Natural killer cell (primary cell): ENCODE measurements at regions not wholly inside any gene's neighbourhood (a gene's known extent, or its start where the extent isn't known, plus 50 kb on each side); places are given as distances from the start of the nearest gene placed in this dataset.

Experiments
- ATAC-seq, 3 donors: fragments of 150-1000 bp in 2 of 3; fragments of 200-7000 bp in 1 of 3; cut with Tn5 transposase; 1 replicate in 1 of 3; 2 replicates in 2 of 3; pipeline ENCODE4 v1.10.0; 2021; ENCODE audit warnings: mild to moderate bottlenecking in 2 of 3, moderate library complexity in 2 of 3
- DNase-seq, 2 donors: peaks; one replicate each; pipeline versions ENCODE4 v3.0.0 to v3.0.0-alpha.2; 2013 to 2021; ENCODE audit warnings: mixed read lengths in 1 of 2
- H3K27ac ChIP-seq: one replicate; pipeline ENCODE4 v1.5.1; 2013; ENCODE audit warnings: mild to moderate bottlenecking, low read length
- H3K27me3 ChIP-seq: one replicate; pipeline ENCODE4 v1.6.1; 2013; ENCODE audit warnings: low read length; ENCODE audit not compliant: control insufficient read depth, insufficient read depth
- H3K36me3 ChIP-seq: one replicate; pipeline ENCODE4 v1.6.1; 2013; ENCODE audit warnings: low read length; ENCODE audit not compliant: control insufficient read depth, insufficient read depth
- H3K4me1 ChIP-seq: one replicate; pipeline ENCODE4 v1.6.1; 2013; ENCODE audit warnings: low read length; ENCODE audit not compliant: control insufficient read depth, insufficient read depth
- H3K4me3 ChIP-seq: one replicate; pipeline ENCODE4 v1.5.1; 2013; ENCODE audit warnings: low read length
- H3K9me3 ChIP-seq: one replicate; pipeline ENCODE4 v1.6.1; 2013; ENCODE audit warnings: low read length; ENCODE audit not compliant: control insufficient read depth, insufficient read depth
- H3K27ac Mint-ChIP-seq, 2 donors: one replicate each; pipeline ENCODE4 v1.8.0; 2022; ENCODE audit warnings: mild to moderate bottlenecking in 2 of 2, mixed read lengths in 2 of 2, moderate library complexity in 1 of 2
- H3K27me3 Mint-ChIP-seq, 2 donors: one replicate each; pipeline ENCODE4 v1.8.0; 2022; ENCODE audit warnings: low read depth in 2 of 2, mixed read lengths in 2 of 2
- H3K36me3 Mint-ChIP-seq: one replicate; pipeline ENCODE4 v1.8.0; 2022; ENCODE audit warnings: mixed read lengths
- H3K4me1 Mint-ChIP-seq, 2 donors: one replicate each; pipeline ENCODE4 v1.8.0; 2022; ENCODE audit warnings: mixed read lengths in 2 of 2
- H3K4me3 Mint-ChIP-seq: one replicate; pipeline ENCODE4 v1.8.0; 2022; ENCODE audit warnings: mild to moderate bottlenecking, moderate library complexity, mixed read lengths
- H3K9me3 Mint-ChIP-seq, 2 donors: one replicate each; pipeline ENCODE4 v1.8.0; 2022; ENCODE audit warnings: mixed read lengths in 2 of 2
- CTCF ChIP-seq: fragments of 200-600 bp; IDR thresholded peaks from one replicate; pipeline ENCODE4 v1.8.0; 2022; ENCODE audit warnings: antibody characterized with exemption
- WGBS: methylation state at CpG from one replicate; pipeline ENCODE4 v1.1.7; 2013; ENCODE audit warnings: missing lambda C conversion rate; ENCODE audit not compliant: insufficient coverage; 5-methylcytosine and 5-hydroxymethylcytosine counted together
- intact Hi-C: fragments of 100-400 bp; cut with micrococcal nuclease; formaldehyde crosslinking; loops from one replicate; pipeline ENCODE4 v1.14.2; 2022

GRCh38 chr3:35012214-35012613 is 627.1 kb upstream of the ARPP21 start:
- Mint-ChIP-seq H3K36me3 (no peaks in the 10 kb centered on the region), H3K4me3 (no peak overlapping the region), H3K4me1 (no peaks in the 10 kb centered on the region), H3K9me3 (peaks cover 13 to 16% of the 10 kb centered on the region in 2 donors), H3K27me3 (no peaks in the 10 kb centered on the region), H3K27ac (no peak overlapping the region)
- ATAC-seq = no peak
- Histone ChIP-seq H3K27ac (no peak overlapping the region), H3K4me1 (no peaks in the 10 kb centered on the region), H3K9me3 (no peaks in the 10 kb centered on the region), H3K27me3 (no peaks in the 10 kb centered on the region), H3K36me3 (no peaks in the 10 kb centered on the region), H3K4me3 (no peak overlapping the region)
- intact Hi-C loops = no loop called here
- 55% methylated on average over 1 of the region's 1 CpG for WGBS
- DNase-seq = no peak
- no peak for TF ChIP-seq CTCF

GRCh38 chr3:35028157-35028556 is 611.2 kb upstream of the ARPP21 start:
- H3K9me3 ChIP-seq = peaks cover 14% of the 10 kb centered on the region
- H3K9me3 Mint-ChIP-seq = peaks cover 11 to 30% of the 10 kb centered on the region in 2 donors
- H3K4me1 Mint-ChIP-seq = no peaks in the 10 kb centered on the region
- WGBS = 95% methylated on average over 2 of the region's 2 CpGs
- no peak for ATAC-seq
- no peak for TF ChIP-seq CTCF
- no peak overlapping the region for H3K27ac Mint-ChIP-seq
- no peak overlapping the region for H3K4me3 Mint-ChIP-seq
- H3K36me3 ChIP-seq = no peaks in the 10 kb centered on the region
- no peak for DNase-seq
- no peaks in the 10 kb centered on the region for H3K36me3 Mint-ChIP-seq
- H3K27me3 Mint-ChIP-seq = no peaks in the 10 kb centered on the region
- H3K4me1 ChIP-seq = no peaks in the 10 kb centered on the region
- H3K27me3 ChIP-seq = no peaks in the 10 kb centered on the region
- H3K27ac ChIP-seq = no peak overlapping the region
- H3K4me3 ChIP-seq = no peak overlapping the region
- intact Hi-C loops = no loop called here

GRCh38 chr3:35042210-35042991 is 596.9 kb upstream of the ARPP21 start:
- H3K9me3 Mint-ChIP-seq = peaks cover 12% of the 10 kb centered on the region in 2 donors
- no peak for TF ChIP-seq CTCF

GRCh38 chr3:35043040-35043439 is 596.3 kb upstream of the ARPP21 start:
- no peaks in the 10 kb centered on the region for H3K9me3 ChIP-seq
- no peak for DNase-seq
- peaks cover 12% of the 10 kb centered on the region in 2 donors for H3K9me3 Mint-ChIP-seq
- no peaks in the 10 kb centered on the region for H3K36me3 ChIP-seq
- H3K36me3 Mint-ChIP-seq = no peaks in the 10 kb centered on the region
- no peak for ATAC-seq
- no peak overlapping the region for H3K4me3 ChIP-seq
- intact Hi-C loops = no loop called here
- no peak overlapping the region for H3K27ac ChIP-seq
- no peaks in the 10 kb centered on the region for H3K4me1 Mint-ChIP-seq
- no peaks in the 10 kb centered on the region for H3K27me3 ChIP-seq
- no peaks in the 10 kb centered on the region for H3K27me3 Mint-ChIP-seq
- no peak overlapping the region for H3K27ac Mint-ChIP-seq
- no peaks in the 10 kb centered on the region for H3K4me1 ChIP-seq
- no peak overlapping the region for H3K4me3 Mint-ChIP-seq
- whole genome bisulfite sequencing = 100% methylated on average over 1 of the region's 2 CpGs
- TF ChIP-seq CTCF = no peak

More at GRCh38 chr3:35042210-35042991, 596.9 kb upstream of the ARPP21 start:
- no peak overlapping the region for H3K27ac Mint-ChIP-seq
- Histone ChIP-seq H3K9me3 (no peaks in the 10 kb centered on the region), H3K27me3 (no peaks in the 10 kb centered on the region), H3K36me3 (no peaks in the 10 kb centered on the region), H3K27ac (no peak overlapping the region), H3K4me1 (no peaks in the 10 kb centered on the region), H3K4me3 (no peak overlapping the region)
- H3K4me3 Mint-ChIP-seq = no peak overlapping the region
- DNase-seq = no peak
- H3K36me3 Mint-ChIP-seq = no peaks in the 10 kb centered on the region
- intact Hi-C loops = no loop called here
- H3K4me1 Mint-ChIP-seq = no peaks in the 10 kb centered on the region
- 71% methylated on average over 2 of the region's 2 CpGs for WGBS
- H3K27me3 Mint-ChIP-seq = no peaks in the 10 kb centered on the region
- ATAC-seq = no peak
